NCI-H446 treated with DMSO at 0.1 percent for 48 hours (cell line): ENCODE measurements at regions not wholly inside any gene's neighbourhood (a gene's known extent, or its start where the extent isn't known, plus 50 kb on each side); places are given as distances from the start of the nearest gene placed in this dataset.
"Not testable (repeated sequence)": the region's sequence is repeated elsewhere in the genome, so short reads cannot be mapped to it uniquely, and the experiment has no call there.

Experiments used
- DNase-seq: peaks from one replicate; lab custom pipeline; 2025; lab: John Stamatoyannopoulos, UW

GRCh38 chr7:116373229-116373628 lies 126.3 kb upstream of the CAV2 start:
- DNase-seq, result not testable (repeated sequence)

DNA sequence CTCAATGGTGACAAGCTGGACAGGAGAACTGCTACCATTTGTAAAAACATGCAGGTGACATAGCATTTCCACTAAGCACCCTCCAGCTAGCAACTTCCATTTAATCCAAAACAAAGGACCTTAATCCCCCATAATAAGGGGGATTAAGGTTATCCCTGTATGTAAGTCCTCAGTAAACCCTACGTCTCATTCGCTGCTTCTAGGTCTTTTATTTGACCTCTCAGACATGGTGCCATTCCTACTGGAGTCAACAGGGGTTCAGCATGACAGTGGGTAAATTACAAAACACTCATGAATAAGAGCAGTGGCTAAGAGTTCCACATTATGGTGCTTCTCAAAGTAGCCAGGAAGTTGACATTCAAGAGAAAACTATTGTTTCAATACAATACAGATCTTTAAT lies 121.8 kb upstream of the CAV2 start:
- no peak for DNase-seq

- DNase-seq, result no peak
Measured at GRCh38 chr7:116380025-116380424, 119.5 kb upstream of the CAV2 start.

DNA sequence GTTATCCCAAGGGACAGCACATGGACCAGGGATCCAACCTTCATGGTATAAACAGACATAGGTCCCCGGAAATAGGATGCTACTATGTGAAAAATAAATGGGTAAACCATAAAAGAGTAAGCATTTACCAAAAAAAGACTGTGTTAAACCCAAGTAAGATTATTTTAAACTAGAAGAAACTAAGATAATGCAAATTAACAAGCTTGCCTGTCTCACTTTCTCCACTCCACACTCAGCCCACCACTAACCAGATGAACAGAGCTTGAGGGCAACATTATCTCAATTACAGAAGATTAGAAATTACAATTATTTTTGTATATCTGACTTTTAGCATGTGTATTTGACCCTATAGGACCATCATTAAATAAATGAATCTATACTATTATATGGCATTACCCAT lies 117.2 kb upstream of the CAV2 start:
- DNase-seq, result no peak

DNA sequence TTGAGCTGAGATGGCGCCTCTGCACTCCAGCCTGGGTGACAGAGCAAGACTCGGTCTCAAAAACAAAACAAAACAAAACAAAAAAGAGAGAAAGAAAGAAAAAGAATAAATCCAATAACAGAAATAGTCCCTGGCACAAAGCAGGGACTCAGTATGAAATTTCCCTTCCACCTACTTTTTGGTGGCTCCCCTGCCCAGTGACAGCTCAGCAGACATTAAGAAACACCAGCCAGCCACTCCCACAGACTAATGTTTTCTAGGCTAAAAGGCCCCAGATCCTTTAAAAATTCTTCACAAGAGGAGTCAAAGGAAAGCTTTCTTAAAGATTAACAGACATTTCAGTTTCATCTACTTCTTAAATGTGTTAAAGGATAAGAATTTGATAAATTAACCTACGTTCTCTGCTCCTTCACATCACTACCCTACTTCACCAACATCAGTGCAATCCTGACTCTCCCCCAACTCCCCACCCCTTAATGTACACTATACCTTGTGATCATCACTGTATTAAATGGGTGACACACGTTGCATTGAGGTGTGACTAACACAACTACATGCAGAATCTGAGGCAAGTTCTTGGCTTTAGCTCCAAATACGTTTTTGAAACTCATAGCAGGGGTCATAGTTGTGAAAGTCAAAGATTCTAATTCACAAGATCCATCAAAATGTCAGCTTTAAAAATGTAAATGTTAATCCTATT lies 114.5 kb upstream of the CAV2 start:
- no peak for DNase-seq

- no peak for DNase-seq
Measured at GRCh38 chr7:116386674-116387073, 112.9 kb upstream of the CAV2 start.

DNA sequence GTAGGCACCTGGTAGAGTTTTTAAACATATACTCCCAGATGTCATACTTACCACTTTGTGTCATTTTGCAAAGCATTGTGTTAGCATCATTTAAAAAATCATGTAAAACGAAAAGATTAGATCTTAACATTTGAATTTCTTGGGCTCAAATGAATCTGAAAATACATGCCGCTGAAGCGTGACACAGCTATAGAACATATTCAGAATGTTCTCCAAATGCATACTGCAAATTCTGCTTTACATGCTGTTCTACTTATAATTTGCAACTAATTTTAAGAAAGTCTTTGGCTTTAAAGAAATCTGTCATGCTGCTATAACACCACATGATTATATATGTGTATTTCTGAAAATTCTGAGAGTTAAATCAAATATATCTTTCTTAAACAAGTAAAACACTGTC lies 109.2 kb upstream of the CAV2 start:
- DNase-seq, result no peak

- no peak for DNase-seq
Measured at GRCh38 chr7:116392806-116393205, 106.7 kb upstream of the CAV2 start.

GRCh38 chr7:116393654-116394053 lies 105.9 kb upstream of the CAV2 start:
- no peak for DNase-seq

- DNase-seq, result no peak
Measured at GRCh38 chr7:116394106-116394505, 105.4 kb upstream of the CAV2 start.

- no peak for DNase-seq
Measured at GRCh38 chr7:116395141-116395791, 104.3 kb upstream of the CAV2 start.

- no peak for DNase-seq
Measured at GRCh38 chr7:116398672-116399071, 100.9 kb upstream of the CAV2 start.

DNA sequence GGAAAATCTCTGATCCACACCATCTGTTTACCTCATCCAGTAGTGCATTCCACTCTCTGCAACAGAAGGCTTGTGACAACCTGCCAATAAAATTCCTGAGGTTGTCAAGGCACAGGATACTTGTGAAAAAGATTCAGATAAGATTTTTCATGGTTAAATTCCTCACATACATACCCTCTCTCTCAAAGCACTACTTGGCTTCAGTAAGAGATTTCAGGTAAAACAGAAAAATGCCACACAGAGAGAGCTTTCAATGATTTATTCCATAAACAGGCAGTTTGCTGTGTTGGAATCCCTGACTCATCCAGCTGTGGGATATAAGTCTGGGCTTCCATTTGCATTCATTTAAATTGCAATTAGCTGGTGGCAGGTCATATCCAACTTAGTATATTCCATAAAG lies 99.7 kb upstream of the CAV2 start:
- no peak for DNase-seq

DNA sequence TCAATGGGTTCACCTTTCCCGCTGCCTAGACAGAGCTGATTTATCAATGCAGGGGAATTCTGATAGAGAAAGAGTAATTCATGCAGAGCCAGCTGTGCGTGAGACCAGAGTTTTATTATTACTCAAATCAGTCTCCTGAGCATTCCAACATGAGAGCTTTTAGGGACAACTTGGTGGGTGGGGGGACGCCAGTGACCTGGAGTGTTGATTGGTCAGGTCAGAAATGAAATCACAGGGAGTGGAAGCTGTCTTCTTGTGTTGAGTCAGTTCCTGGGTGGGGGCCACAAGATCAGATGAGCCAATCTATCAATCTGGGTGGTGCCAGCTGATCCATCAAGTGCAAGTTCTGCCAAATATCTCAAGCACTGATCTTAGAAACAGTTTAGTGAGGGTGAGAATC lies 99.0 kb upstream of the CAV2 start:
- DNase-seq, result no peak

DNA sequence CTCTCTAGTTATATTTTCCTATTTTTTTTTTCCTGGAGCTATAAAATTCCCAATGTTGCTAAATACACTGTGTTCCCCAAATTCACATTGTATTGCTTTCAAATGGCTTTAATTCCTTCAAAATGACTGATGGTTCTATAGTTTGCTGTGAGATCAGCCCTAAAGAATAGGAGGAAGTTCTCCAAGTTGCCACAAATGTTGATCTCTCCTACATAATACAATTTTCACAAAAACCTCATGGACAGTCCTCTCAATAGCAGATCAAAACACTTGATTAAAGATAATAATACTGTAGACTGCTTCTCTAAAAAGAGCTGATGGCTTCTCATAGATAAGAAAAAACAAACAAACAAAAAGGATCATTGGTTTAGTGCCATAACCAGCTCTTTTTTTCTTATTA lies 97.8 kb upstream of the CAV2 start:
- no peak for DNase-seq

DNA sequence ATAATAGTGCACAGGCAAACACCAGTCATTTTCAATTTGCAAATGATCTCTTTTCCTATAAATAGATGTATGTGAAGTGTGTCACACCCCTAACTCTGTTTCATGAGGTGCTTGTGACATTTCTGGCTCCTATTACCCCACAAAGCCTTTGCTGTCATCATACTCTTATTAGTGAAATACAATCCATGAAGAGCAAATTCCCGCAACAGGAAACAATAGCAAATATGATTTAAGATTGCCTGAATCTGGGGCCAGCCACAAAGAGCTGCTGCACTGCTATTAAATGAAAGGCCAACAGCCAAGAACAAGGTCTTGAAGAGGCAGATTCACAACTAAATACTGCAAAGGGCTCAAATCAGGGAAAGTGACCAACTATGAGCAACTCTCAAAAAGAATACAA lies 96.3 kb upstream of the CAV2 start:
- DNase-seq, result no peak

GRCh38 chr7:116404389-116404788 lies 95.1 kb upstream of the CAV2 start:
- no peak for DNase-seq

- DNase-seq, result no peak
Measured at GRCh38 chr7:116405810-116406209, 93.7 kb upstream of the CAV2 start.

- DNase-seq, result no peak
Measured at GRCh38 chr7:116407165-116407564, 92.4 kb upstream of the CAV2 start.

DNA sequence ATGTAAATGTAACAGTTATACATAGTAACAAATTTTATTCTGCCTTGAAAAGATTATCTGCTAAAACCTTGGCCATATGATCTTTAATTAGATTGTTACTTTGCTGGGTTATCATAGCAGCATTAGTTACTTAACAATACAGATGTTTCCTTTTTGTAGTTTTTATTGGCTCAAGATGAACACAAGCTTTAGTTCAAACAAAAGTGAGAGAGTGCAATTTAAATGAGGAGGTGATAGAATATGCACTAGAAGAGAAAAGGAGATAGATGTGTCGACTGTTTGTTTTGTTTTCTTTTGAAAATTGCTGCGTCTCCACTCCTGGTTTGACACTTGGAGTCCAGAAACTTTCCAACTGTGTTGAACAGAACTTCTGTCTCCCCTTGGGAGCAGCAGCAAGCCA lies 91.4 kb upstream of the CAV2 start:
- DNase-seq, result no peak

DNA sequence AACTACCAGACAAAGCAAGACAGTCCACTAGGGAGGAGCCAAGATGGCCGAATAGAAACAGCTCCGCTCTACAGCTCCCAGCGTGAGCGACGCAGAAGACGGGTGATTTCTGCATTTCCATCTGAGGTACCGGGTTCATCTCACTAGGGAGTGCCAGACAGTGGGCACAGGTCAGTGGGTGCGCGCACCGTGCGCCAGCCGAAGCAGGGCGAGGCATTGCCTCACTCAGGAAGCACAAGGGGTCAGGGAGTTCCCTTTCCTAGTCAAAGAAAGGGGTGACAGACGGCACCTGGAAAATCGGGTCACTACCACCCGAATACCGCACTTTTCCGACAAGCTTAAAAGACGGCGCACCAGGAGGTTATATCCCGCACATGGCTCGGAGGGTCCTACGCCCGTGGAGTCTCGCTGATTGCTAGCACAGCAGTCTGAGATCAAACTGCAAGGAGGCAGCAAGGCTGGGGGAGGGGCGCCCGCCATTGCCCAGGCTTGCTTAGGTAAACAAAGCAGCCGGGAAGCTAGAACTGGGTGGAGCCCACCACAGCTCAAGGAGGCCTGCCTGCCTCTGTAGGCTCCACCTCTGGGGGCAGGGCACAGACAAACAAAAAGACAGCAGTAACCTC lies 90.6 kb upstream of the CAV2 start:
- DNase-seq, result not testable (repeated sequence)

GRCh38 chr7:116410694-116411093 lies 88.8 kb upstream of the CAV2 start:
- DNase-seq, result not testable (repeated sequence)

- no peak for DNase-seq
Measured at GRCh38 chr7:116417593-116418345, 81.8 kb upstream of the CAV2 start.
